ENCODE measurements at regions not wholly inside any gene's neighbourhood (a gene's known extent, or its start where the extent isn't known, plus 50 kb on each side); places are given as distances from the start of the nearest gene placed in this dataset.
"Not testable (repeated sequence)": the region's sequence is repeated elsewhere in the genome, so short reads cannot be mapped to it uniquely, and the experiment has no call there.

DNA sequence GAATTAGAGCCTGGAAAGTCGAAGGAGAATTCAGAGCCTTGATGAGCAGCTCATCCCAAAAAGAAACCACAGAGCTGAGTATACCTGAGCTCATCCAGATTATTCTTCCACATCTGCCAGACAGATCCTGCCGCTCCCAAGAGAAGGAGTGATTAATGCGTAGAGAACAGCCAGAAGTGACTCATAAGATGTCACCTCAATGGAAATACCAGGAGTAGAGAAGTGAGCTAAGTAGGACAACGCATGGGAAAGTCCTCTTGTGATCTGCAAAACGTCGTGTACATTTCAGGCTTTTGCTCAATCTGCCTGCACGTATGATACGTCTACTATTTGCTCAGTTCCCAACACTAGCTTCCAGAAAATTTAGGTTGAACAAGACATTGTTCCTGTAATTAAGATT, 230.5 kb upstream of the AUTS2 start:
- DNase-seq (ENCODE audit: low spot score) = no peak

DNA sequence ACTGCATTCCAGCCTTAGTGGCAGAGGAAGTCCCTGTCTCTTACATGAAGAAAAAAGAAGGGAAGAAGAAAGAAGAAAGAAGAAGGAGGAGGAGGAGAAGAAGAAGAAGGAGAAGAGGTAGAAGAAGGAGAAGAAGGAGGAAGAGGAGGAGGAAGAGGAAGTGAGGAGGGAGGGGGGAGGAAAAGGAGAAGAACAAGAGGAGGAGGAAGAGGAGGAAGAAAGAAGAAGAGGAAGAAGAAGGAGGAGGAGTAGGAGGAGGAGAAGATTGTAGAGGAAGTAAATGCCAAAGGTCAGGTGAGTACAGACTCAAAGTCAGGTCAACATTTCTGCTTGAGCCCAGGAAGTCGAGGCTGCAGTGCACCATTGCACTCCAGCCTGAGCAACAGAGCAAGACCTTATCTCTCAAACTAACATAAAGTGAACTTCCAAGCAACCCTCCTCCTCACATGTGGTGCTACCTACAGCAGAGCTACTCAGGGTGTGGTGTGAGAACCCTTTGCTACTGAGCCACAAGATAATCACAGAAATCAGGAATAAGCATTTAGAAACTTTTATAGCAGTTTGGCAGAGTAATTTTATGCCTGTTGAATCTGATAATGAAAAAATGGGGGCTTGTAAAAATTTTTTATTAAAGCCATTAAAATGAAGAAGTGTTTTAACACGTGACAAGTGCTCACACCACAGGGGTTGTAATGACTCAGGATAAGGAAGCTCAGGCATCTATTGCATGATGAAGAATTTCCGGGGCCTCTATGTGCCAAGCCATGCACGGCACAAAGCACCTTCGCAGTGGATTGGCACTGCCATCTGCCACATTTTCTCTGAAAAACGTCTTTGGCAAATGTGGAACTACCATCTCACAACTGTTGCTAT, 224.9 kb upstream of the AUTS2 start:
- no peak for DNase-seq (ENCODE audit: low spot score)

DNA sequence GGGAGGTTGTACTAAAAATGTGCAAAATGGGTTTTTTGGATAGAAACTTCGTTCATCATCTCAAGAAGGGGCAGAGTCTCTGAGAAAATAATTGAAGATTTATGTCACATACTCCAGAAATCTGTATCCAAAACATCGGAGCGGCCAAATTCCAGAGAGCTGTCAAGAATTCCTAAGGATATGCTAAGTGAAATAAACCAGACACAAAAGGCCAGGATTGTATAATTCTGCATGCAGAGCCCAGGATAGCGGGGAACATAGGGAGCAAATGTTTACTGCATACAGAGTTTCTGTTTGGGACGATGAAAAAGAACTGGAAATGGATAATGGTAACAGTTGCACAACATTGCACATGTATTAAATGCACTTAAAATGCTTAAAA, 224.2 kb upstream of the AUTS2 start:
- no peak for DNase-seq (ENCODE audit: low spot score)

DNA sequence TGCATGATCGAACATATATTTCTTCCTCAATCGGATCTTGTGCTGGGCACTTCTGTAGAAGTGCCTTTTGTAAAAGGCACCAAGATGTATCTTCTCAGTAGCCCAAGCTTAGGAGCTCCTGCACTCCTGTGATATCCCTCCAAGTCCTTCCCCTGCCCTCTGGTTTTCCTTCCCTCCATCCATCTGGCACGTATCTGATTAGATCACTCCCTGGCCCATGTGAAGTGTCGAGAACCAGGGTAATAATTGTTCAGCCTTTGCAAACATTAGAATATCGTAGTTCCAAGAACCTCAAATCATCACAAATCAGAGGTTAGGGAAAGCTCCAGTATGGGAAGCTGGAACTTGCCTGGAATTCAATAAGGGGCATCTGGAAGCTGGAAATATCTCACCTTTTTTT, 221.1 kb upstream of the AUTS2 start:
- DNase-seq (ENCODE audit: low spot score) = no peak

DNA sequence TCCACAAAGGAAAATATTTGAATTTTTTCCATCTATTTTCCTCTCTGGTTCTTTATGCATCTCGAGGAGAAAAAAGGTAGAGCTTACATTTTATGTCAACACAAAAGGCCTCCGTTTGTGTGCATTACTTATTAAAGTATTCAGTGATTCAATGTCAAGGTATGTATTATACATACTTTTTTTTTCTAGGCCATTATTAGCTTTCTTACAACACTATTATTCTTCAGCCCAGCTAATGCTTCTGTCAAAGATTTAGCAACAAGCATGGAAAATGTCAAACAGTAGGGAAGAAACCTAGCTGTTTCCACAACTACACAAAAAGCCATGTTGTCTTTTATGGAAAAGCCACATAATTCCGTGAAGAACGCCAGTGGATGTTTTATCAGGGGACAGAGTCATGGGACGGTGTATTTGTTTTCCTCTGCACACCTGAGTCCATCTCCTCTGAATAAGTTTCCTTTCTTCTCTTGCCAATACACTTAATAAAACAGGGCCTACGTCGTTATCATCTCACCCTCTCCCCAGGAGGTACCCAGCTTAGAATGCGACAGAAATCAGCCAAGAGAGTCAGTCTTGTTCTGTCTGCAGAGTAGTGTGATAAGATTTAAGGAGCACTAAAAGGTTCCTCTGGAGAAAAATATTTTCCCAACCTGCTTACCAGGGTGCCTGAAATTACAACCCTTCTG, 209.7 kb upstream of the AUTS2 start:
- no peak for DNase-seq (ENCODE audit: low spot score)

DNA sequence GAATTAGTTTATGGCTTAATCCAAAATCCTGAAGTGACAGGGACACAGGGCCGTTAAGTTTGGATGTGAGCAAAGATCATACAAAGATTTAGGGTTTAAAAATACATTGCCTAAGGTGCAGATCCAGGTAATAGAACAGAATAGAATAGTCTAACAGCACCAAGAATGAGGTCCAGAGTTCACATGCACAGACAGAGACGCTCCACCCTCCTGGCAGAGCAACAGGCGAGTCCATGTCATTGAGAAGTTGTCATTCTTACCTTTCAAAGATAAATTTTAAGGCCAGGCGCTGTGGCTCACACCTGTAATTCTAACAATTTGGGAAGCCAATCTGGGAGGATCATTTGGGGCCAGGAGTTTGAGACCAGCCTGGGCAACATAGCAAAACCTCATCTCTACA, 209.1 kb upstream of the AUTS2 start:
- no peak for DNase-seq (ENCODE audit: low spot score)

DNA sequence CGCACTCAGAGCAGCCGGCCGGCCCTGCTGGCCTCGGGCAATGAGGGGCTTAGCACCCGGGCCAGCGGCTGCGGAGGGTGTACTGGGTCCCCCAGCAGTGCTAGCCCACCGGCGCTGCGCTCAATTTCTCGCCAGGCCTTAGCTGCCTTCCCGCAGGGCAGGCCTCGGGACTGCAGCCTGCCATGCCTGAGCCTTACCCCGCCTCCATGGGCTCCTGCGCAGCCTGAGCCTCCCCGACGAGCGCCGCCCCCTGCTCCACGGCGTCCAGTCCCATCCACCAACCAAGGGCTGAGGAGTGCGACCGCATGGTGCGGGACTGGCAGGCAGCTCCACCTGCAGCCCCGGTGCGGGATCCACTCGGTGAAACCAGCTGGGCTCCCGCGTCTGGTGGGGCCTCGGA, 204.4 kb upstream of the AUTS2 start:
- not testable (repeated sequence) for DNase-seq (ENCODE audit: low spot score)

DNA sequence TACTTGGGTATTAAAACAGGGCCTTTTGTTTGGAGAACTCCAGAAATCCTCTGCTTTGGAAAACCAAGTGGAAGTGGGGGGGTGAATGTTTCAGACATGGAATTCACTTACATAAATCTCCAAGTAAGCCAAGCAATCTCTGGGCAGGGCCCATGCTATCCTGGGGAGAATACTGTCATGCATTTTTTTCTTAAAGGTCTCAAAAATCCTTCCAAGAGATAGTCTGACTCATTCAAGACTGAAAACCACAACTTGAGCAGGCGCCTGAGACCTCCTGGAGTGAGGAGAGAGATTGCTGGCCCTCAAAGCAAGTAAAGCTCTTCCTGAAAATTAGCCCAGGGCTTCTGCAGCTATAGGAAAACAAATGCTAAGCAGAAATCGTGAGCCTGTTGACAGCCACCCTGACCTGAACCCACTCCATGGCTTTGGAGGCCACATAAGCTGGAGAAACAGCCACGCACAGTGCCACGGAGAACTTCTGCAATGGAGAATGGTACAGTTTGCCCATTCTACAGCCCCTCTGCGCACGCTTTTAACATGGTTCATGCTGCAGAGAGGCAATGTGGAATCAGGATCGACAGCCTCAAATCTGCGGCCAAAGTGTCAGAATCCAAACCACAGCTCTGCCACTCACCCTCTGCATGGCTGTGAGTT, 203.1 kb upstream of the AUTS2 start:
- no peak for DNase-seq (ENCODE audit: low spot score)

DNA sequence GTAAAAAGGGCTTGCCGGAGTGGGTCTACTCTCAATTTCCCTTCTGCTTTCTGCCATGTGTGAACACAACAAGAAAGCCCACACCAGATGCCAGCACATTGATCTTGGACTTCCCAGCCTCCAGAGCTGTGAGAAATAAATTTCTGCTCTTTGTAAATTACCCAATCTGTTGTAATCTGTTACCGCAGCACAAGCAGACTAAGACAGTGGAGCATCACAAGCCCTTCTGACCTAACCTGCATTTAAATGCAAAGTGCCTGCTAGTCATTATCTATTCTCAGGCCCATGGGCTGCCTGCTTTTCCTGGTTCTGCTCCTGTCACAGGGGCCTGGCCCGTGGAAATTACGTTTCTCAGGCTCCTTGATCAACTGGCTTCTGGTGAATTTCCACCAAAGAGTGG, 199.3 kb upstream of the AUTS2 start:
- DNase-seq (ENCODE audit: low spot score) = no peak

DNA sequence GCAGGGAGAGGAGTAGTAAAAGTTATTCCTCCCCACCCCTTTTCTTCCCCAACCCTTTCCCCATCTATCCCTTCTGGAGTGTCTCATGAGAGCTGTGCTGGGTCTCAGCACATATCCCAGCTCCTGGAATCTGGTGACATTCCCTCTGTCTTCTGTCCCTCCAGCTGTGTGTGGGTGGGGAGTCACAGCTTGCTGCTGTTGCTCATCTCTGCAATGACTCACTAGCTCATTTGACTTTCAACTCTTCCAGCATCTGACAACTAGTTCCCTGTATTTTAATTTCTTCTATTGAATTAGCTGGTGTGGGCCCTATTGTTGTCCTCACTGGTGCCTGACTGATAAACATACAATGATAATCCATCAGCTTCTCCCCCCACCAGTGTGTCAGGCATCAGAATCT, 198.9 kb upstream of the AUTS2 start:
- no peak for DNase-seq (ENCODE audit: low spot score)

DNA sequence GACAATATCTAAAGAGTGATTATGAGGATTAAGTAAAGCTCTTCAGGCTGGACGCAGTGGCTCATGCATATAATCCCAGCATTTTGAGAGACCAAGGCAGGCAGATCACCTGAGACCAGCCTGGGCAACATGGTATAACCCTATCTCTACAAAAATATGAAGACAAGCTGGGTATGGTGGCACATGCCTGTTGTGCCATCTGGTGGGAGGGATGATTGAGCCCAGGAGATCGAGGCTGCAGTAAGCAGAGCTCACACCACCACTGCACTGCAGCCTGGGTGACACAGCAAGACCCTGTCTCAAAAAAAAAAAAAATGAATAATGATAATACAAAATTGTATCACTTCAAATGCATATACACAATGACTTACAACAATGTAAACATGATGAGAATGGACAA, 195.6 kb upstream of the AUTS2 start:
- no peak for DNase-seq (ENCODE audit: low spot score)

DNA sequence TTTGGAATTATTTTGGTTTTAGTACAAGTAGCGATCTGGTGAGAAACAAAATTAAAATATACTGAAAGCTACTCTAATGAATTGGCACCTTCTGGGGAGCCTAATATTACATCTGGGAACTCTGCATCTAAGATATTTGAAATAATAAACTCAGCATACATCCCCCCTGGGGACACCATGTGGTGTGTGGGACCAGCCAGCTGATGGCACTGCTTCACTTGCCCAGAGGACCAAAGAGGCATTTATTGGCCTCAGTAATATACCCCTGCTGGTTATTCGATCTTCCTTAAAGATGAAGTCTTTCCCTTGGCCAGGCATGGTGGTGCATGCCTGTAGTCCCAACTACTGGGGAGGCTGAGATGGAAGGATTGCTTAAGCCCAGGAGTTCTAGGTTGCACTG, 195.1 kb upstream of the AUTS2 start:
- DNase-seq (ENCODE audit: low spot score) = no peak

DNA sequence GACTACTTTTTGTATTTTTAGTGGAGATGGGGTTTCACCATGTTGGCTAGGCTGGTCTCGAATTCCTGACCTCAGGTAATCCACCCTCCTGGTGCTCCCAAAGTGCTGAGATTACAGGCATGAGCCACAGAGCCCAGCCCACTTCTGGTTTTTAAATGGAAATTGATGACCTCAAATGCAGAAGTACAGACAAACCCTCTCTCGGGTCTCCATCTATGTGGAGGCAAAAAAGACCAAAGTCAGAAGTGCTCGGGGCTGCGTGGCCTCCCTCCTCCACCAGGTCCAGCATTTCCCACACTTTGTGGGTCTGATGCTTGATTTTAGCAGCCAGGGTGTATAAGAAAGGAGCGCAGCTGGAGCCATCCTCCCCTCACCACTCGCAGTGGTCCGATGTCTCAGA, 187.3 kb upstream of the AUTS2 start:
- no peak for DNase-seq (ENCODE audit: low spot score)

DNA sequence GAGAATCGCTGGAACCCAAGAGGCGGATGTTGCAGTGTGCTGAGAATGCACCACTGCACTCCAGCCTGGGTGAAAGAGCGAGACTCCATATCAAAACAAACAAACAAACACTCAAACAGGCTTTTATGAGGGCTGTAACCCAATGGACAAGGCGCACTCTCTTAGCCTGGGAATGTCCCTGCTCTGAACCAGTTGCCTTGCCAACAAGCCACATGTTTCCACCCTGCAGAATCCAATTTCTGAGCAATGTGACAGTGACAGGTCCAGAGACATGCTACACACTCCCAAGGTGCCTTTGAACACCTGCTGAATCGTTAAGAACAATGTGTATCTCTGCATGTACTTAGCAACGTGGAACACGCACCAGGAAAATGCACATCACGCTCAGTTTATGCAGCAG, 186.8 kb upstream of the AUTS2 start:
- no peak for DNase-seq (ENCODE audit: low spot score)

DNA sequence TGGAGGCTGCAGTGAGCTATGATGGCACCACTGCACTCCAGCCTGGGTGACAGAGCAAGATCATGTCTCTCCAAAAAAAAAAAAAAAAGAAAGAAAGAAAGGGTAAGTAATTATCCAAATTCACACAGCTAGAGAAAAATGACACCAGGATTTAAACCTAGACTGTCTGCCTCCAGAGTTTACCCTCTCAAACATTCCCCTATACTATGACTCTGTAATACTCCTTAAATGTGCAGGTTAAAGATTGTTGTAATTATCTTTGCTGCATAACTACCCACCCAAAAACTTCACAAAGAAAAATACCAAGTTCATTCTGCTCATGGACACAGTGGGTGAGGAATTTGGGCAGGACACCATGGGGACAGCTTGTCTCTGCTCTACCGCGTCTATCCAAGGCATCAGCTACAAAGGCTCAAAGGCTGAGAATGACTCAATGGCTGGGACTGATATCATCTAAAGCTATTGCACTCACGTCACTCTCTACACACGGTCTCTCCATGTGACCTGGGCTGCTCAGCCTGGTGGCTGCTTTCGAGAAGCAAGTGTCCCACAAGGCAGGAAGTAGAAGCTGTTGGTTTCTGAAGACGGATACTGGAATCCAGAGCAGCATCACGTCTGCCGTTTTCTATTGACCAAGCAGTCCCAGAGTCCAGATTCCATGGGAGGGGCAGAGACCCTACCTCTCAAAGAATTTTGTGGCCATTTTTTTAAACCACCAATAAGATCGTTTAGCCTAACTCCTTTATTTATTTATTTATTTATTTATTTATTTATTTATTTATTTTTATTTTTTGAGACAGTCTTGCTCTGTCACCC, 185.7 kb upstream of the AUTS2 start:
- peak; percentile 82 for DNase-seq (ENCODE audit: low spot score)

DNA sequence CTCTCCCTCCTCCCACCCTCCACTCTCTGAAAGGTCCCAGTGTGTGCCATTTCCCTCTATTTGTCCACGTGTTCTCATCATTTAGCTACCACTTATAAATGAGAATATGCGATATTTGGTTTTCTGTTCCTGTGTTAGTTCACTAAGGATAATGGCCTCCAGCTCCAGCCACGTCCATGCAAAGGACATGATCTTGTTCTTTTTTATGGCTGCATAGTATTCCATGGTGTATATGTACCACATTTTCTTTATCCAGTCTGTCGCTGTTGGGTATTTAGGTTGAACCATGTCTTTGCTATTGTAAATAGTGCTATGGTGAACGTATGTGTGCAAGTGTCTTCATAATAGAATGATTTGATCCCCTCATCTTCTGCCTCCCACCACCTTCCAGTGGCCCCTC, 183.7 kb upstream of the AUTS2 start:
- DNase-seq (ENCODE audit: low spot score) = no peak

DNA sequence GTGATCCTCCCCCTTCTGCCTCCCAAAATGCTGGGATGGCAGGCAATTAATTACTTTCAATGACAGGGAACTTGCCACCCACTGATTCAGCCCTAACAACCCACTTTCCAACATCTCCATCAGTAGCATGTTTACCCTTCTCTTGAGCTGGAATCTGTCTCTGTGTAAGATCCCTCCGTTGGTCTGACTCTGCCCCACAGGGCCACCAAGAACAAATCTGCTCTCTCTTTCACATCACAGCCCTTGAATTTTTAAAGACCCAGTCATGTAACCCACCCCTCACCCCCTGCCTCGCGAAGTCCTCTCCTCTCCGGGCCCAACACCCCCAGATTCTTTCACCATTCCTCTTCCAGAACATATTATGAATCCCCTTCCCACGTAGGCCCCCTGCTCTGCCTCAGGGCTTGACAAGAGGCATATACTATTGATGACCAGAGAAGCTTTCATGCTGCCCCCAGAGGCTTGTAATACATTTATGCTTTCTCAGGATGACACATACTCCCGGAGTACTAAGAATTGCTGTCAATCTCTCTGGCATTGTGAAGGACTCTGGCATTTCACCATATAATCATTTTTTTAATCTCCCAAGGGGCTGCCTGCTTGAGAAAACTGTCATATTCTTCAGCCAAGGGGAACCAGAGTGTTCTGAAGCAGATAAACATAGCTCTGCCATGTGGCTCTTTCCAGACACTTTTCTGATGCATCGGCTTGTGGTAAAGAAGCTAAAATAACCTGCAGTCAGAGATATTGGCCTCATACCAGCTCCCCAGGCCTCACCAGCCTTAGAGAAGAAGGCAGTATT, 179.2 kb upstream of the AUTS2 start:
- no peak for DNase-seq (ENCODE audit: low spot score)

DNA sequence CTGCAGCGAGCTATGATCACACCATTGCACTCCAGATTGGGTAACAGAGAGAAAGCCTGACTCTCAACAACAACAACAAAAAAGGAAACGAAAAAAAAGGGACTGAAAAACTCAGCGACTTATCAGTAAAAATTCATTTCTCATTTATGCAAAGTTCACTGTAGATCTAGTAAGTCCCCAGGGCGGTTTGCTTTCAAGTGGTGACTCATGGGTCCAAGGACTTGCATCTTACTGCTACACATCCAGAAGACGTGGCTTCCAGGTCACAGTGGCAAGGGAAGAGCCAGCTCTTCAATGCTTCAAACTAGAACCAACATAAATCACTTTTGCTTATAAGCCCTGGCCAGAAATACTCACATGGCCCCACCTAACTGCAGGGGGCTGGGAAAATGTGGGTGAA, 178.3 kb upstream of the AUTS2 start:
- no peak for DNase-seq (ENCODE audit: low spot score)

DNA sequence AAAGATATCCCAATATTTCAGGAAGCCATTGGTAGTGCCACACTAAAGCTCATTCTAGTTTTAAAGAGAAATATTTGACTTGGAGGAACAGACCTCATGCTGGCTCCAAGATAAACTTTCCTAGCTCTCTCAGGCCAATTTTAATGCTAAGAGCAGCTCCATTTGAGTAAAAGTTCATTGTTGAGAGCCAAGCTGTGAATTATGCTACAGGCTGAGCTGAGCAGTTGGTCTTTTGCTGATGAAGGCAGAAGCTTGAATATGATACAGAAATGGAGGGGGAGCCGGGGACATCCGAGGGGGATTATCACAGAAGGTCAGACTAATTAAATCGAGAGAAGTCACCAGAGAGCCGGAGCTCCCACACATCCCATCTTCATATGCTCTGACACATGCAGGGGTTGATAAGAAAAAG, 175.7 kb upstream of the AUTS2 start:
- DNase-seq (ENCODE audit: low spot score) = no peak

DNA sequence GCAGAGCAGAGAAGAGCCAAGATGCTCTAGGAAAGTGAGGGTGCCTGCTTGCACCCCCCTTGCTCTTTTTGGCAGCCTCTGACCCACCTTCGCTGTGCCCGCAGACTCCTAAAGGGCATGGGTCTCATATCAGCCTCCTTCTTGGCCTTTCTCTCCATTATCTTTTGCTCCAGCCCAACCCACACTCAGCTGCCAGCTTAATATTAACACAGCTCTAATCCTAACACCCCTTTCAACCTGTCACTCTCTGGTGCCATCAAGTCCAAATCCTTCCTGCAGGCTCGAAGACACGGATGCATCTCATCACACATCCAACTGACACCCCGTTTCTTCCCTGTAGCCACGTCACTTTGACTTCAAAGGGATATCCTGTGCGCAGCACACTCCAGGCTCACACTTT, 171.6 kb upstream of the AUTS2 start:
- DNase-seq (ENCODE audit: low spot score) = no peak

DNA sequence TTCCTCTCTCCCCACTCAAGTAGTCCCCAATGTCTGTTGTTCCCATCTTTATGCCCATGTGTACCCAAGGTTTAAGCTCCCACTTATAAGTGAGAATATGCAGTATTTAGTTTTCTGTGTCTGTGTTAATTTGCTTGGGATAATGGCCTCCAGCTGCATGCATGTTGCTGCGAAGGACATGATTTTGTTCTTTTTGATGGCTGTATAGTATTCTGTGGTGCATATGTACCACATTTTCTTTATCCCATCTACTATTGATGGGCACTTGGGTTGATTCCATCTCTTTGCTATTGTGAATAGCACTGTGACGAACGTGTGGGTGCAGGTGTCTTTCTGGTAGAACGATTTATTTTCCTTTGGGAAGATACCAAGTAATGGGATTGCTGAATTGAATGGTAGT, 170.2 kb upstream of the AUTS2 start:
- DNase-seq (ENCODE audit: low spot score) = no peak

All from ureter (tissue), 1 donor.